GM18511 (cell line): ENCODE measurements at regions not wholly inside any gene's neighbourhood (a gene's known extent, or its start where the extent isn't known, plus 50 kb on each side); places are given as distances from the start of the nearest gene placed in this dataset.

Experiments used
- ATAC-seq: cut with Tn5 transposase; IDR thresholded peaks from one replicate; pipeline ENCODE4 v1.9.1; 2021; ENCODE audit warnings: mild to moderate bottlenecking, moderate library complexity; ENCODE audit not compliant: unreplicated experiment

DNA sequence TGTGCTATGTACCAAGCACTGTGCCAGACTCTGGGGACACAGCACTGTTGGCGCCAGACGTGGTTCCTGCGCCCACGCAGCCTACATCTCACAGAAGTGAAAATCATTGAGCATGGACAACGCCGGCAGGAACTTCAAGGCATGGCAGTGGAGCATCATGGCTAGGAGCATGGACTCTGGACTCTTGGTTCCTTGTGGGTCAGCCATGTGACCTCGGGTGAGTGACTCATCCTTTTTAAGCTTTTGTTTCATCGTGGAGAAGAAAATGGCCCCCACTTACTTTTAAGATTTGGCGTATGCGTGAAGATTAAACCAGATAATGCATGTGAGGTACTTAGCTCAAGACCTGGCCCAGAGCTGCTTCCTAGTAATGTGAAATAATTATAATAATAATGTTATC lies 988.5 kb downstream of the UQCRFS1 start:
- no peak for ATAC-seq

GRCh38 chr19:28221736-28222135 lies 991.2 kb downstream of the UQCRFS1 start:
- ATAC-seq: no peak

GRCh38 chr19:28218728-28219127 lies 994.2 kb downstream of the UQCRFS1 start:
- ATAC-seq: no peak

GRCh38 chr19:28217022-28217421 lies 995.9 kb downstream of the UQCRFS1 start:
- no peak for ATAC-seq

DNA sequence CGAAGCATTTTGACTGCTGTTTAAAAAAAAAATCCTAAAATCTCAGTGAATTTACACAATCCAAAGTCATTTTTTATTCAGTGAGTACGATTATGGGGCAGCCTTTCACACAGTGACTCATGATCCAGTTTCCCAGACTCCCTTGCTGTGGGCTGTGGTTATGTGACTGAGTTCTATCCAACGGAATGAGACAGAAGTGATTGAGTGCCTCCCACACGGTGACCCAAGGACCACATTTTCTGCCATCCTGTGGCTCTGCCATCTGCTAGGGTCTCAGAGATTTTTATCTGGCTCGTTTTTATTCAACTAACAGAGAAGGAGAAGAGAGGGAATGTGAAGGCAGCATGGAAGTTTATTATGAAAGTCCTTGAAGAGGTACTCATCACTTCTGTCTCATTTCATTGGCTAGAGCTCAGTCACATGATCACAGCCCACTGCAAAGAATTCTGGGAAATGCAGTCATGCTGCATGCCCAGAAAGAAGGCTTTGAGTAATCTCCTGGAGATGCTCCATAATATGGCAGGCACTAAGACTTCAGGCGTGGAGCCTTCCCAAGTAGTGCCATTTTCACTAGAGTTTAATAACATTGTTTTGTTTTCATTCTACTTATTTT lies 999.4 kb downstream of the UQCRFS1 start:
- no peak for ATAC-seq

GRCh38 chr19:28210886-28211285 lies 1002.1 kb downstream of the UQCRFS1 start:
- ATAC-seq: no peak

DNA sequence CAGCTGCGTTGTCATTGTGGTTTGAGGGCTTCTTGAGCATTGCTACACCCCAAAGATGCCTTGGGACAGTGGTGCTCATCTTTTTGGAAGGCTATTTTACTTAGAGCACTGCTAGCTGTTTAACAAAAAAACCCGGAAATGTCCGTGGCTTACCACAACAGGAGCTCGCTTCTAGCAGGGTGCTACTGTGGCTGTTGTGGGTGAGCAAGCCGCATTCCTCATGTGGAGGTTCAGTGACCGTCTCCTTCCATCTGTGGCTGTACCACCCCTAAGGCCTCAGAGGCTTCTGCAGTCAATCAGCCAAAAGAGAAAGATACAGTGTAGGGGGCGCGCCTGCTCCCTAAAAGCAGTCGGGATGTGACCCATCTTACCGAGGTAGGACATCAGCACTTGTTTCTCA lies 1004.2 kb downstream of the UQCRFS1 start:
- no peak for ATAC-seq

DNA sequence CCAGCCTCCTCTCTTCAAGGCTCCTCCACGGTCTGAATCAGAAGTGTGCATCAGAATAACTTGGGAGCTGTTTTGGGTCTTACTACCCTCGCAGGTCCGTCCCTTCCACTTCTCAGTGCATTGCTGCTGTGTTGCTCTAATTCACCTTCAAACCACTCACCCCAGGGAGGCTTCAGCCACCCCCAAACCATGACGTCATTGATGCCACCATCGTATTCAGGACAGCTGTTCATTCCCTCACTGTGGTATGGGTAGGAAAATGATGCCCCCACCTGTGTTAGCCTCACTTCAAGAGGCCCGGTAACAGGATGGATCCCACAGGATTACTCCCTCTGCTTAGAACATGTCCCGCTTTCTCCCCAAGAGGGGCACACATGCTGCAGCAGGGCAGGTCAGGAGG lies 1005.7 kb downstream of the UQCRFS1 start:
- ATAC-seq: no peak

- ATAC-seq: no peak
These were observed 1011.4 kb downstream of the UQCRFS1 start for GRCh38 chr19:28201462-28201943.

DNA sequence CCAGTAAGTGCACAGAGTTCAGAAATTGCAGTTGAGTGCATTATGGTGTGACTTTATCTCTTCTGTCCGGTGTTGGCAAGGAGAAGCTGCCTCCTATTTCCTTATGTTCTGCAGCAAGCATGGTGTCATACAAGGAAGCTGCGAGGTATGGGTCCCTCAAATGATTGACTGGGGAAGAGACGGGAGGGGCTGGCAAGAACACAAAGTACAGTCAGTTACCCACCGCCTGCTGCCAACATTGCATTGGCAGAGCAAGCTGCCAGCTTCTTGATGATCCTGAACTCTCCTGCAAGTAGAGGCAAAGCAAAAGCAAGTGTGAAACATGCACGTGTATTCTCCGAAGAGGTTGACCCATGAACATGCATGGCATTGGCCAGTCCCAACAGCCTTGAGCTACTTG lies 1013.6 kb downstream of the UQCRFS1 start:
- ATAC-seq: no peak

GRCh38 chr19:28196961-28197360 lies 1016.0 kb downstream of the UQCRFS1 start:
- ATAC-seq: no peak

DNA sequence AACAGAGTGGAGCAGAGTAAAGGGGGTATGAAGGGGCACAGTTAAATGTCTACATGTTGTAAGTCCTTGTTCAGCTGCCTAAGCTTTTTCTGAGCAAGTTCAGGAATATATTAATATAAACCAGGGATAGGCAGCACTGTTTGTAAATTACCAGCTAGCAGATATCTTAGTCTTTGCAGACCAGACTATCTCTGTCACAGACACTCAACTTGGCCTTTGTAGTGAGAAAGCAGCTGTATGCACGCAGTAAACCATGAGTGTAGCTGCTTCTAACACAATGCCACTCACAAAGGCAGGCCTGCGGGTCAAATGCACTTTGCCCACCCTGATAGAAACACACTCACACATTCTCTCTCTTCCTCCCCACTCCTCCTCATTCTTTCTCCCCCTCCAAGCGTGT lies 1016.9 kb downstream of the UQCRFS1 start:
- no peak for ATAC-seq

DNA sequence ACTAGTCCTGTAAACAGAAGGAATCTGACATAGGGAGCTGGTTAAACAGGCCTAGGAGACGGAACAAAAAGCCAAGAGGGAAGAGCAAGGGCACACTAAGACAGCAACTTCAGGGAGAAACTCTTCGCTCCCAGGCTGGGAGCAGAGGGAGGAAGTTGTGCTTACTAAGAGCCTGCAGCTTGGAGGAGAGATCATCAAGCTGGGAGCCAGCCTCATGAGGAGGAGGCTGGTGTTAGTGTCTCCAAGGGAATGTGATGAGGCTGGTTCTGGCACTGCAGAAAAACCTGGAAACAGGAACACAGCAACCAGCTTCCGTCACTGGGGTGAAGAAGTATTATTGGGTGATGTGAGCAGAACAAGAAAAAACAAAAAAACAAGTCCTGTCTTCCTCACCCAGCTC lies 1027.3 kb downstream of the UQCRFS1 start:
- no peak for ATAC-seq

- ATAC-seq: no peak
These were observed 1028.0 kb downstream of the UQCRFS1 start for GRCh38 chr19:28184997-28185396.

GRCh38 chr19:28176193-28176592 lies 1036.8 kb downstream of the UQCRFS1 start:
- no peak for ATAC-seq

DNA sequence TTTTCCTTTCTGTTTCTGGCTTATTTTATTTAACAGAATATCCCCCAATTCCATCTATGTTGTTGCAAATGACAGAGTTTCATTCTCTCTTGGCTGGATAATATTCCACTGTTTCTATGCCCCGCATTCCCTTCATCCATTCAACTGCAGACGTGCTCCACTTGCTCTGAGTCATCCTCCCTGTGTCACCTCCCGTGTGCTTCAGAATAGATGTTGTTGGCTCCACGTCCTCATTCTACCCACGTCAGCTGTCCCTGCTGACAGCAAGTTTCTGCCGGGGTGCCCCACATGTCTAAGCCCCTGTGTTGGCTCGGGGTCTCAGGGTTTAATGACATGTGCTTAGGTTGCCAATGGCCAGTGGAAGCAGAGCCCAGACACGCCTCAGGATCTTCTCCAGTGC lies 1041.0 kb downstream of the UQCRFS1 start:
- ATAC-seq: no peak

- ATAC-seq: no peak
These were observed 1042.9 kb downstream of the UQCRFS1 start for GRCh38 chr19:28170066-28170465.

- no peak for ATAC-seq
These were observed 1043.6 kb downstream of the UQCRFS1 start for GRCh38 chr19:28169168-28169887.

DNA sequence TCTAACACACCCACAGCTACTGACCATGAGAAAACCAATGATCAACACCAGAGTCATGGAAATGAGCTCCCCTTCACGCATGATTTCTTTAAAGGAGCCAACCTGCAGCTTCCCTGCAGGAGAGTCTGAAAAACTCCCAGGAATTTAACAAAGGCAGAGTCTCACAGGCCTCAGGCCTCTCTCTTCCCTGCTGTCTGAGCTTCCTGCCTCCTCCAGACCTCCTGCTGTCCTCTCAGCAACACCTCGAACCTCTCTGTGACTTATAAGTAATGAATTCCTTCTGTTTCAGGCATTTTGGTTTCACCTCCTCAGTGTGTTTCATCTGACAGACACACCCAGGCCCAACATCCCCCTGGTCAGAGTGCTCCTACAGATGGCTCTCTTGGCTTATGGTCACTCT lies 1044.4 kb downstream of the UQCRFS1 start:
- no peak for ATAC-seq

DNA sequence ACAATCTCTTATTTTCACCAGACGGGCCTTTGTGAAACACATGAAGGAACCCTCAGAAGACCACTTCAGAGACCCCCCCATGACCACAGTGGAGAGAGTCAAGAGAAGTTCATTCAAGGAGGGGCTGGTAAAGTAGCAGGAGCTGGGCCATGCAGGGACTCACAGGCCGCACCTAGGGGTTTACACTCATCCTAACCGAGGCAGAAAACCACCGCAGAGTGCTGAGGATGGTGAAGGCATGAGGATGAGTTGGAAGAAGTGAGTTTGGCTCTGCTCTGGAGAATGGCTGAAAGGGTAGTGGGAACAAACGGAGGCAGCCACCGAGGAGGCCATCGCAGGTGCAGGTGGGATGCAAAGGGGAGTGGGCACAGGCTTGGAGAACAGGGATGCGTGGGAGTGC lies 1046.9 kb downstream of the UQCRFS1 start:
- no peak for ATAC-seq

DNA sequence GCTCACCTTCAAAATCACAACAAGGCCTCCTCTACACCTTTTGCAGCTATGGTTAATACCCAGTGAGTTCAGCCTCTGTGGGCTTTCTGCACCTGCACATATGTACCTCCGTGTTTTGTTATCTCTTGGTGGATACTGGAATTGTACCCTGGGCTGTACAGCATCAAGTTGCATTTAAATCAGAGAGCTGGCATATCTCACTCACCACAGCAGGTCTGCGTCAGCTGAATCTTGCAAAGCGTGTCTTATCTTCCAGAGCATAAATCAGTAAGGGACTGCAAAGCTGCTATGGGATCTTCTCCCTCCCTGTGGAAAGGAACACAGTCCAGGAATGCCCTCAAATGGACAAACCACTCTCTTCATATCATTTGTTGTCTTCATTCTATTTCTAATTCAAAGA lies 1048.7 kb downstream of the UQCRFS1 start:
- ATAC-seq: no peak

GRCh38 chr19:28159065-28159464 lies 1053.9 kb downstream of the UQCRFS1 start:
- ATAC-seq: no peak

- no peak for ATAC-seq
These were observed 1057.7 kb downstream of the UQCRFS1 start for GRCh38 chr19:28155265-28155664.
